T-cell (primary cell): ENCODE measurements at regions not wholly inside any gene's neighbourhood (a gene's known extent, or its start where the extent isn't known, plus 50 kb on each side); places are given as distances from the start of the nearest gene placed in this dataset.

Experiments used
- ATAC-seq, 4 experiments: fragments of 200-7000 bp in 3 of 4; fragments of 150-1000 bp in 1 of 4; cut with Tn5 transposase; replicated peaks in 1 of 4; 1 replicate in 3 of 4; 2 replicates in 1 of 4; pipeline ENCODE4 v1.10.0; 2021; ENCODE audit warnings: moderate library complexity in 3 of 4, mild to moderate bottlenecking in 2 of 4, moderate number of reproducible peaks in 1 of 4
- CTCF ChIA-PET, 2 donors: fragments of 300-600 bp; sonication (Branson Sonifier 250); formaldehyde crosslinking; loops; one replicate each; lab custom pipeline; 2022; ENCODE audit warnings: antibody characterized with exemption in 2 of 2; lab: Charles Lee
- POLR2A ChIA-PET, 2 donors: fragments of 300-600 bp; sonication (Branson Sonifier 250); formaldehyde crosslinking; loops; one replicate each; lab custom pipeline; 2022; ENCODE audit warnings: antibody characterized with exemption in 2 of 2; lab: Charles Lee
- DNase-seq, 35 experiments: peaks; one replicate each; pipeline versions ENCODE4 v3.0.0 to v3.0.0-alpha.2; 2013 to 2023
- H3K27ac ChIP-seq: one replicate; pipeline ENCODE4 v1.5.1; 2013; ENCODE audit warnings: low read length
- H3K27me3 ChIP-seq, 2 experiments: replicated peaks in 1 of 2; 1 replicate in 1 of 2; 2 replicates in 1 of 2; pipeline versions ENCODE4 v1.6.1 to v1.7.0; 2013; ENCODE audit warnings: low read length in 1 of 2, mixed read lengths in 1 of 2; ENCODE audit not compliant: control insufficient read depth in 2 of 2, insufficient read depth in 2 of 2; ENCODE audit errors: extremely low read depth in 1 of 2
- H3K36me3 ChIP-seq, 2 donors: 1 replicate in 1 of 2; 2 replicates in 1 of 2; pipeline versions ENCODE4 v1.6.1 to v1.7.0; 2013; ENCODE audit warnings: low read length in 1 of 2; ENCODE audit not compliant: control insufficient read depth in 2 of 2, insufficient read depth in 1 of 2; ENCODE audit errors: extremely low read depth in 1 of 2
- H3K4me1 ChIP-seq, 2 experiments: 1 replicate in 1 of 2; 2 replicates in 1 of 2; pipeline versions ENCODE4 v1.6.1 to v1.7.0; 2013; ENCODE audit warnings: low read length in 2 of 2, mixed read lengths in 1 of 2; ENCODE audit not compliant: insufficient read depth in 2 of 2, control insufficient read depth in 1 of 2; ENCODE audit errors: extremely low read depth in 1 of 2
- H3K4me3 ChIP-seq, 2 donors: 1 replicate in 1 of 2; 2 replicates in 1 of 2; pipeline versions ENCODE4 v1.5.1 to v1.7.0; 2013; ENCODE audit warnings: mild to moderate bottlenecking in 2 of 2, low read length in 1 of 2, moderate library complexity in 1 of 2; ENCODE audit not compliant: control insufficient read depth in 1 of 2; ENCODE audit errors: extremely low read depth in 1 of 2
- H3K9me3 ChIP-seq: 2 replicates; pipeline ENCODE4 v1.7.0; 2013
- H3K27ac Mint-ChIP-seq, 2 donors: one replicate each; pipeline ENCODE4 v1.8.0; 2020 to 2021; ENCODE audit warnings: mild to moderate bottlenecking in 2 of 2, mixed read lengths in 2 of 2
- H3K27me3 Mint-ChIP-seq, 2 donors: one replicate each; pipeline ENCODE4 v1.8.0; 2021 to 2022; ENCODE audit warnings: mixed read lengths in 2 of 2
- H3K36me3 Mint-ChIP-seq: one replicate; pipeline ENCODE4 v1.8.0; 2021; ENCODE audit warnings: mixed read lengths
- H3K4me1 Mint-ChIP-seq, 3 donors: one replicate each; pipeline ENCODE4 v1.8.0; 2020 to 2022; ENCODE audit warnings: mixed read lengths in 3 of 3, mild to moderate bottlenecking in 1 of 3
- H3K4me3 Mint-ChIP-seq, 3 donors: one replicate each; pipeline ENCODE4 v1.8.0; 2020 to 2022; ENCODE audit warnings: mild to moderate bottlenecking in 3 of 3, mixed read lengths in 3 of 3, moderate library complexity in 3 of 3
- H3K9me3 Mint-ChIP-seq, 3 donors: one replicate each; pipeline ENCODE4 v1.8.0; 2020 to 2022; ENCODE audit warnings: mixed read lengths in 3 of 3
- WGBS: methylation state at CpG from one replicate; pipeline ENCODE4 v1.1.5; 2013; ENCODE audit warnings: missing lambda C conversion rate; ENCODE audit not compliant: insufficient coverage; 5-methylcytosine and 5-hydroxymethylcytosine counted together

- POLR2A ChIA-PET = no interaction called here
- ATAC-seq (no peak), DNase-seq (no peak)
- Mint-ChIP-seq H3K4me3 (no peak overlapping the region), H3K4me1 (no peaks in the 10 kb centered on the region), H3K36me3 (no peaks in the 10 kb centered on the region), H3K27me3 (no peaks in the 10 kb centered on the region), H3K9me3 (peaks cover 5 to 10% (median 6%) of the 10 kb centered on the region in 3 donors), H3K27ac (no peak overlapping the region)
- no CpG with 5 or more reads among the region's 1 CpG for WGBS
- no peaks in the 10 kb centered on the region for H3K36me3 ChIP-seq
- no peaks in the 10 kb centered on the region for H3K4me1 ChIP-seq
- H3K27me3 ChIP-seq = no peaks in the 10 kb centered on the region
- H3K9me3 ChIP-seq = no peaks in the 10 kb centered on the region
- H3K4me3 ChIP-seq = no peak overlapping the region
- CTCF ChIA-PET = no interaction called here
- no peak overlapping the region for H3K27ac ChIP-seq
These were observed 1120.3 kb upstream of the LRRTM3 start for GRCh38 chr10:65805511-65805910.

- Histone ChIP-seq H3K9me3 (no peaks in the 10 kb centered on the region), H3K27ac (no peak overlapping the region), H3K4me3 (no peak overlapping the region), H3K4me1 (no peaks in the 10 kb centered on the region), H3K27me3 (no peaks in the 10 kb centered on the region), H3K36me3 (no peaks in the 10 kb centered on the region)
- POLR2A ChIA-PET = no interaction called here
- no peaks in the 10 kb centered on the region for H3K4me1 Mint-ChIP-seq
- WGBS = no CpG with 5 or more reads among the region's 1 CpG
- no peak overlapping the region for H3K4me3 Mint-ChIP-seq
- ATAC-seq = no peak
- H3K27me3 Mint-ChIP-seq = no peaks in the 10 kb centered on the region
- H3K36me3 Mint-ChIP-seq = no peaks in the 10 kb centered on the region
- peaks cover 5 to 10% (median 6%) of the 10 kb centered on the region in 3 donors for H3K9me3 Mint-ChIP-seq
- no peak overlapping the region for H3K27ac Mint-ChIP-seq
- no peak for DNase-seq
- CTCF ChIA-PET = no interaction called here
These were observed 1119.8 kb upstream of the LRRTM3 start for GRCh38 chr10:65805993-65806392.

- Histone ChIP-seq H3K27ac (no peak overlapping the region), H3K4me3 (no peak overlapping the region), H3K9me3 (no peaks in the 10 kb centered on the region), H3K27me3 (no peaks in the 10 kb centered on the region), H3K4me1 (no peaks in the 10 kb centered on the region), H3K36me3 (no peaks in the 10 kb centered on the region)
- ATAC-seq (no peak), DNase-seq (no peak)
- Mint-ChIP-seq H3K4me1 (no peaks in the 10 kb centered on the region), H3K27ac (no peak overlapping the region), H3K27me3 (no peaks in the 10 kb centered on the region), H3K36me3 (no peaks in the 10 kb centered on the region), H3K4me3 (no peak overlapping the region), H3K9me3 (peaks cover 4 to 9% (median 5%) of the 10 kb centered on the region in 3 donors)
- ChIA-PET CTCF (interaction anchor here in 1 of 2 donors (1.1 kb wide), 1 partner anchor 11 kb away, joined by 3 read pairs; no protein-coding TSS in a partner anchor), POLR2A (interaction anchor here in 1 of 2 donors (0.6 kb wide), 1 partner anchor 46 kb away, joined by 4 read pairs; no protein-coding TSS in a partner anchor)
- no CpG with 5 or more reads among the region's 3 CpGs for WGBS
These were observed 1117.0 kb upstream of the LRRTM3 start for GRCh38 chr10:65808687-65809333.

- no peaks in the 10 kb centered on the region for H3K27me3 Mint-ChIP-seq
- DNase-seq = no peak
- Histone ChIP-seq H3K4me1 (no peaks in the 10 kb centered on the region), H3K4me3 (no peak overlapping the region), H3K27ac (no peak overlapping the region), H3K27me3 (no peaks in the 10 kb centered on the region), H3K9me3 (no peaks in the 10 kb centered on the region), H3K36me3 (no peaks in the 10 kb centered on the region)
- POLR2A ChIA-PET = no interaction called here
- H3K4me1 Mint-ChIP-seq = no peaks in the 10 kb centered on the region
- H3K36me3 Mint-ChIP-seq = no peaks in the 10 kb centered on the region
- no peak for ATAC-seq
- CTCF ChIA-PET = no interaction called here
- no peak overlapping the region for H3K4me3 Mint-ChIP-seq
- WGBS = 95% methylated on average over 24 of the region's 28 CpGs
- no peak overlapping the region for H3K27ac Mint-ChIP-seq
- H3K9me3 Mint-ChIP-seq = peaks cover 3 to 16% (median 5%) of the 10 kb centered on the region in 3 donors
These were observed 1113.8 kb upstream of the LRRTM3 start for GRCh38 chr10:65811931-65812525.

- no peaks in the 10 kb centered on the region for H3K36me3 Mint-ChIP-seq
- Histone ChIP-seq H3K4me3 (no peak overlapping the region), H3K9me3 (no peaks in the 10 kb centered on the region), H3K27me3 (no peaks in the 10 kb centered on the region), H3K4me1 (no peaks in the 10 kb centered on the region), H3K36me3 (no peaks in the 10 kb centered on the region), H3K27ac (no peak overlapping the region)
- ChIA-PET CTCF (no interaction called here), POLR2A (no interaction called here)
- H3K9me3 Mint-ChIP-seq = peaks cover 0 to 10% (median 0%) of the 10 kb centered on the region in 3 donors
- ATAC-seq (no peak), DNase-seq (no peak)
- no peaks in the 10 kb centered on the region for H3K27me3 Mint-ChIP-seq
- no peaks in the 10 kb centered on the region for H3K4me1 Mint-ChIP-seq
- no CpG with 5 or more reads among the region's 1 CpG for WGBS
- H3K4me3 Mint-ChIP-seq = no peak overlapping the region
- no peak overlapping the region for H3K27ac Mint-ChIP-seq
These were observed 1109.3 kb upstream of the LRRTM3 start for GRCh38 chr10:65816536-65816935.

- H3K27ac ChIP-seq = no peak overlapping the region
- ATAC-seq (no peak), DNase-seq (no peak)
- H3K4me3 ChIP-seq = no peak overlapping the region
- no CpG with 5 or more reads among the region's 3 CpGs for WGBS
- Mint-ChIP-seq H3K36me3 (no peaks in the 10 kb centered on the region), H3K4me1 (no peaks in the 10 kb centered on the region), H3K4me3 (no peak overlapping the region), H3K27me3 (no peaks in the 10 kb centered on the region), H3K9me3 (peaks cover 0 to 14% (median 0%) of the 10 kb centered on the region in 3 donors), H3K27ac (no peak overlapping the region)
- no peaks in the 10 kb centered on the region for H3K4me1 ChIP-seq
- no peaks in the 10 kb centered on the region for H3K27me3 ChIP-seq
- no peaks in the 10 kb centered on the region for H3K9me3 ChIP-seq
- POLR2A ChIA-PET = no interaction called here
- no peaks in the 10 kb centered on the region for H3K36me3 ChIP-seq
- CTCF ChIA-PET = no interaction called here
These were observed 1106.8 kb upstream of the LRRTM3 start for GRCh38 chr10:65818990-65819389.
